ENCODE measurements at regions not wholly inside any gene's neighbourhood (a gene's known extent, or its start where the extent isn't known, plus 50 kb on each side); places are given as distances from the start of the nearest gene placed in this dataset.
"Not testable (repeated sequence)": the region's sequence is repeated elsewhere in the genome, so short reads cannot be mapped to it uniquely, and the experiment has no call there.

GRCh38 chr9:40884902-40885490 lies 243.5 kb downstream of the FOXD4L6 start:
- TF ChIP-seq CTCF (IDR thresholded peaks at IDR 0.05; ENCODE audit: insufficient read depth, low read length); GABPA (IDR thresholded peaks at IDR 0.05; ENCODE audit: low read depth); SPI1 (IDR thresholded peaks at IDR 0.05; ENCODE audit: borderline replicate concordance, low read depth); POLR2AphosphoS5 (IDR thresholded peaks at IDR 0.05; ENCODE audit: low read depth); REST (IDR thresholded peaks at IDR 0.05; ENCODE audit: insufficient replicate concordance, low read depth): not testable (repeated sequence)
